Tibial nerve (tissue), 4 donors: ENCODE measurements at regions not wholly inside any gene's neighbourhood (a gene's known extent, or its start where the extent isn't known, plus 50 kb on each side); places are given as distances from the start of the nearest gene placed in this dataset.

Source experiments
- DNase-seq, 2 donors: peaks; one replicate each; pipeline ENCODE4 v3.0.0-alpha.2; 2019; ENCODE audit warnings: low spot score in 2 of 2
- H3K27ac ChIP-seq, 4 donors: fragments of 200-600 bp; sonication (generic) in 3 of 4; one replicate each; pipeline ENCODE4 v1.5.1; 2017 to 2019; ENCODE audit warnings: mild to moderate bottlenecking in 1 of 4
- H3K27me3 ChIP-seq, 2 donors: fragments of 200-600 bp; sonication (generic) in 1 of 2; one replicate each; pipeline versions ENCODE4 v1.5.1 to v1.6.0; 2017 to 2019
- H3K36me3 ChIP-seq, 3 donors: fragments of 200-600 bp; sonication (generic); one replicate each; pipeline ENCODE4 v1.5.1; 2018 to 2019
- H3K4me1 ChIP-seq, 4 donors: fragments of 200-600 bp; sonication (generic) in 3 of 4; one replicate each; pipeline ENCODE4 v1.5.1; 2017 to 2019
- H3K4me3 ChIP-seq, 4 donors: fragments of 200-600 bp; sonication (generic) in 3 of 4; one replicate each; pipeline ENCODE4 v1.5.1; 2017 to 2019; ENCODE audit warnings: mild to moderate bottlenecking in 1 of 4, moderate library complexity in 1 of 4
- H3K9me3 ChIP-seq, 4 donors: fragments of 200-600 bp; sonication (generic) in 3 of 4; one replicate each; pipeline ENCODE4 v1.5.1; 2017 to 2019
- EP300 ChIP-seq, 2 donors: sonication (generic); formaldehyde crosslinking; IDR thresholded peaks; one replicate each; pipeline ENCODE4 v1.6.1; 2017; ENCODE audit warnings: antibody characterized with exemption in 2 of 2, mild to moderate bottlenecking in 1 of 2
- POLR2A ChIP-seq, 2 donors: fragments of 450-650 bp; IDR thresholded peaks; one replicate each; pipeline ENCODE4 v1.6.1; 2017; ENCODE audit warnings: antibody characterized with exemption in 2 of 2, mild to moderate bottlenecking in 2 of 2, moderate library complexity in 2 of 2
- WGBS, 2 donors: methylation state at CpG; one replicate each; pipeline ENCODE4 v1.1.5; 2018; 5-methylcytosine and 5-hydroxymethylcytosine counted together
- TF ChIP-seq, protein P1 (sequence below), 5 experiments: fragments of 200-600 bp in 3 of 5; fragments of 450-650 bp in 2 of 5; sonication (generic) in 3 of 5; IDR thresholded peaks; one replicate each; pipeline ENCODE4 v1.5.1; 2016 to 2019; ENCODE audit warnings: antibody characterized with exemption in 5 of 5, mild to moderate bottlenecking in 3 of 5, moderate library complexity in 2 of 5

DNA sequence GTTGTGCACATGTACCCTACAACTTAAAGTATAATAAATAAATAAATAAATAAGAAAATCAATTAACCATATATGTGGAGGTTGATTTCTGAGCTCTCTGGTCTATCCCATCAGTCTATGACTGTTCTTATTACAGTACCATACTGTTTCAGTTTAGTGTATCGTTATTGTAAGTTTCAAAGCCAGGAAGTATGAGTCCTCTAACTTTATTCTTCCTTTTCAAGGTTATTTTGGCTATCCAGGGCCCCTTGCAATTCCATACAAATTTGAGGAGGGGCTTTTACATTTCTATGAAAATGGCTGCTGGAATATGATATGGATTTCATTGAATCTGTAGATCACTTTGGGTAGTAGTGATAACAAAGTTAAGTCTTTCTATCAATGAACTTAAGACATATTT lies 96.9 kb upstream of the BCL9 start:
- H3K27me3 ChIP-seq: no peaks in the 10 kb centered on the region
- no peak for DNase-seq
- H3K36me3 ChIP-seq: no peaks in the 10 kb centered on the region
- H3K4me3 ChIP-seq: no peak overlapping the region
- WGBS, 2 donors: 93 to 96% methylated on average over 1 of the region's 1 CpG
- TF ChIP-seq EP300 (IDR thresholded peaks at IDR 0.05) (no peak), POLR2A (IDR thresholded peaks at IDR 0.05) (no peak)
- TF ChIP-seq, protein P1, sequence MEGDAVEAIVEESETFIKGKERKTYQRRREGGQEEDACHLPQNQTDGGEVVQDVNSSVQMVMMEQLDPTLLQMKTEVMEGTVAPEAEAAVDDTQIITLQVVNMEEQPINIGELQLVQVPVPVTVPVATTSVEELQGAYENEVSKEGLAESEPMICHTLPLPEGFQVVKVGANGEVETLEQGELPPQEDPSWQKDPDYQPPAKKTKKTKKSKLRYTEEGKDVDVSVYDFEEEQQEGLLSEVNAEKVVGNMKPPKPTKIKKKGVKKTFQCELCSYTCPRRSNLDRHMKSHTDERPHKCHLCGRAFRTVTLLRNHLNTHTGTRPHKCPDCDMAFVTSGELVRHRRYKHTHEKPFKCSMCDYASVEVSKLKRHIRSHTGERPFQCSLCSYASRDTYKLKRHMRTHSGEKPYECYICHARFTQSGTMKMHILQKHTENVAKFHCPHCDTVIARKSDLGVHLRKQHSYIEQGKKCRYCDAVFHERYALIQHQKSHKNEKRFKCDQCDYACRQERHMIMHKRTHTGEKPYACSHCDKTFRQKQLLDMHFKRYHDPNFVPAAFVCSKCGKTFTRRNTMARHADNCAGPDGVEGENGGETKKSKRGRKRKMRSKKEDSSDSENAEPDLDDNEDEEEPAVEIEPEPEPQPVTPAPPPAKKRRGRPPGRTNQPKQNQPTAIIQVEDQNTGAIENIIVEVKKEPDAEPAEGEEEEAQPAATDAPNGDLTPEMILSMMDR (IDR thresholded peaks at IDR 0.05): no peak
- H3K27ac ChIP-seq: no peak overlapping the region
- no peaks in the 10 kb centered on the region for H3K4me1 ChIP-seq
- peaks cover 0 to 35% (median 3%) of the 10 kb centered on the region in 4 donors for H3K9me3 ChIP-seq

DNA sequence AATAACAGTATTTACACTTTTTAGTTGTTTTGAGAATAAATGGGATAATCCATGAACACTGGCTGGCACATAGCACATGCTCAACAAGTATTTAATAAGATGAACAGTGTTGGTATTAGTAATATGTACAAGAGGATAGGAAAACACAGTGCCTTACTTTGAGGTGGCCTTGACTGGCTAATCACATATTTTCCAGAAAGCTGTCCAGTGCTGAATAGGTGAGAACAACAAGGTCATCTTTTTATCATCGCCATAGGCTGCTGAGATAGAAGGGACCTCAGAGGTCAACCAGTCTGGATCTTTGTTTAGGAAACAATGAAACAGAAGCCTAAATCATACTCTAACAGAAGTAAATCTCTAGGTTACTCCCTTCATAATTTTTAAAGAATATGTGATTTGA lies 89.7 kb upstream of the BCL9 start:
- Histone ChIP-seq H3K36me3 (no peaks in the 10 kb centered on the region), H3K9me3 (peaks cover 0 to 5% (median 0%) of the 10 kb centered on the region in 4 donors), H3K27ac (no peak overlapping the region), H3K4me3 (no peak overlapping the region), H3K4me1 (no peaks in the 10 kb centered on the region), H3K27me3 (no peaks in the 10 kb centered on the region)
- 83 to 90% methylated on average over 1 of the region's 1 CpG for WGBS, 2 donors
- no peak for DNase-seq
- TF ChIP-seq POLR2A (IDR thresholded peaks at IDR 0.05) (no peak), EP300 (IDR thresholded peaks at IDR 0.05) (no peak)
- TF ChIP-seq, protein P1 (IDR thresholded peaks at IDR 0.05): no peak

DNA sequence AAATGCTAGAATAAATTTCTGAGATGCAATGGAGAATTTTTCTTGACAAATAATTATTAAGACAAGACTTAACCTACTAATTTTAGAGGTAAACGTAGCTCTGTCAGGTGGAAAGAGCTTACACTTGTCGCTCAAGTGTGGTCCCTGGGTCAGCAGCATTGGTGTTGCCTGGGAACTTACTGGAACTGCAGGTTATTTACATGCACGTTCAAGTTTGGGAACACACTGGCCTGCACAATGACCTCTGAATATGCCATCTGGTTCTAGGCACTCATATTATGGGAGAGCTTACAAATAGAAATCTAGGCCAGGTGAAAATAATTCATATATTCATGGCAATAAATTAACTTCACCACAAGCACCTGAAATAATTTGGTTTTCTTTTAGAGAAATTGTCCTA lies 88.5 kb upstream of the BCL9 start:
- TF ChIP-seq EP300 (IDR thresholded peaks at IDR 0.05): no peak
- TF ChIP-seq, protein P1 (IDR thresholded peaks at IDR 0.05): no peak
- TF ChIP-seq POLR2A (IDR thresholded peaks at IDR 0.05): no peak
- Histone ChIP-seq H3K36me3 (no peaks in the 10 kb centered on the region), H3K27me3 (no peaks in the 10 kb centered on the region), H3K9me3 (peaks cover 0 to 5% (median 0%) of the 10 kb centered on the region in 4 donors), H3K4me1 (no peaks in the 10 kb centered on the region), H3K4me3 (no peak overlapping the region), H3K27ac (no peak overlapping the region)
- DNase-seq: no peak
- 61 to 65% methylated on average over 3 of the region's 3 CpGs for WGBS, 2 donors

DNA sequence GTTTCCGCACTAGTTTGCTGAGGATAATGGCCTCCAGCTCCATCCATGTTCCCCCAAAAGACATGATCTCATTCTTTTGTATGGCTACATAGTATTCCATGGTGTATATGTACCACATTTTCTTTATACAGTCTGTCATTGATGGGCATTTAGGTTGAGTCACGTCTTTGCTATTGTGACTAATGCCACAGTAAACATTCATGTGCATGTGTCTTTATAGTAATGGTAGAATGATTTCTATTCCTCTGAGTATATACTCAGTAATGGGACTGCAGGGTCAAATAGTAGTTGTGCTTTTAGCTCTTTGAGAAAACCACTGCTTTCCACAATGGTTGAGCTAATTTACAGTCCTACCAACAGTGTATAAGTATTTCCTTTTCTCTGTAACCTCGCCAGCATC lies 78.3 kb upstream of the BCL9 start:
- Histone ChIP-seq H3K9me3 (peaks cover 0 to 16% (median 0%) of the 10 kb centered on the region in 4 donors), H3K27ac (no peak overlapping the region), H3K36me3 (no peaks in the 10 kb centered on the region), H3K4me1 (no peaks in the 10 kb centered on the region), H3K4me3 (no peak overlapping the region), H3K27me3 (no peaks in the 10 kb centered on the region)
- DNase-seq: no peak
- WGBS, 2 donors: 66 to 68% methylated on average over 3 of the region's 3 CpGs
- no peak for TF ChIP-seq EP300 (IDR thresholded peaks at IDR 0.05)
- no peak for TF ChIP-seq POLR2A (IDR thresholded peaks at IDR 0.05)
- TF ChIP-seq, protein P1 (IDR thresholded peaks at IDR 0.05): no peak

- Histone ChIP-seq H3K27ac (no peak overlapping the region), H3K36me3 (no peaks in the 10 kb centered on the region), H3K4me1 (no peaks in the 10 kb centered on the region), H3K27me3 (no peaks in the 10 kb centered on the region), H3K4me3 (no peak overlapping the region), H3K9me3 (peaks cover 0 to 16% (median 0%) of the 10 kb centered on the region in 4 donors)
- WGBS, 2 donors: 39 to 54% methylated on average over 3 of the region's 3 CpGs
- DNase-seq: no peak
- TF ChIP-seq POLR2A (IDR thresholded peaks at IDR 0.05) (no peak), EP300 (IDR thresholded peaks at IDR 0.05) (no peak)
- TF ChIP-seq, protein P1 (IDR thresholded peaks at IDR 0.05): no peak
Measured at GRCh38 chr1:147466543-147466942, 74.8 kb upstream of the BCL9 start.
